Astrocyte (in vitro differentiated cells and primary cell): ENCODE measurements at regions not wholly inside any gene's neighbourhood (a gene's known extent, or its start where the extent isn't known, plus 50 kb on each side); places are given as distances from the start of the nearest gene placed in this dataset.

ENCODE experiments used
- EZH2 ChIP-seq: IDR thresholded peaks from 2 replicates; pipeline ENCODE4 v1.6.1; 2012; ENCODE audit warnings: mild to moderate bottlenecking, low read length, inconsistent platforms; ENCODE audit not compliant: insufficient read depth
- TF ChIP-seq, protein P1 (sequence below): IDR thresholded peaks from 2 replicates; pipeline ENCODE4 v1.5.1; 2011; ENCODE audit warnings: low read depth, mild to moderate bottlenecking, inconsistent platforms, low read length, moderate library complexity; ENCODE audit not compliant: insufficient read depth

DNA sequence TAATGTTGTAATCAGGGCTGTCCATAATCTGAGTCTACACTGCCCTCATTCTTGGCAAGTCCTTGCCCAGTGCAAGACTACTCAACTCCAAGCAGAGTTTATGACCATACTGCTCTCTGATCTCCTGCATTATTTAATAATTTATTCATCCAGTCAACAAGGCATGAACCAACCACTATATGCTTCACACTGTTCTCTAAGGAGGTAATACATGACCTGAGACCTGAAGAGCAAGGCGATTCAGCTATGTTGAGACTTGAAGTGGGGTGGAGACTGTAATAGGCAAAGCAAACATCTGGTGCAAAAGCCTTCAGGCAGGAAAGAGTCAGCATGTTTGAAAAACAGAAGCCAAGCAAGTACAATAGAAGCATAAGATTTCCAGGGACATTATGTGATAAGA lies 1362.8 kb downstream of the ROBO2 start:
- TF ChIP-seq, protein P1, sequence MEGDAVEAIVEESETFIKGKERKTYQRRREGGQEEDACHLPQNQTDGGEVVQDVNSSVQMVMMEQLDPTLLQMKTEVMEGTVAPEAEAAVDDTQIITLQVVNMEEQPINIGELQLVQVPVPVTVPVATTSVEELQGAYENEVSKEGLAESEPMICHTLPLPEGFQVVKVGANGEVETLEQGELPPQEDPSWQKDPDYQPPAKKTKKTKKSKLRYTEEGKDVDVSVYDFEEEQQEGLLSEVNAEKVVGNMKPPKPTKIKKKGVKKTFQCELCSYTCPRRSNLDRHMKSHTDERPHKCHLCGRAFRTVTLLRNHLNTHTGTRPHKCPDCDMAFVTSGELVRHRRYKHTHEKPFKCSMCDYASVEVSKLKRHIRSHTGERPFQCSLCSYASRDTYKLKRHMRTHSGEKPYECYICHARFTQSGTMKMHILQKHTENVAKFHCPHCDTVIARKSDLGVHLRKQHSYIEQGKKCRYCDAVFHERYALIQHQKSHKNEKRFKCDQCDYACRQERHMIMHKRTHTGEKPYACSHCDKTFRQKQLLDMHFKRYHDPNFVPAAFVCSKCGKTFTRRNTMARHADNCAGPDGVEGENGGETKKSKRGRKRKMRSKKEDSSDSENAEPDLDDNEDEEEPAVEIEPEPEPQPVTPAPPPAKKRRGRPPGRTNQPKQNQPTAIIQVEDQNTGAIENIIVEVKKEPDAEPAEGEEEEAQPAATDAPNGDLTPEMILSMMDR, result no peak
- no peak for TF ChIP-seq EZH2
